ENCODE measurements at regions not wholly inside any gene's neighbourhood (a gene's known extent, or its start where the extent isn't known, plus 50 kb on each side); places are given as distances from the start of the nearest gene placed in this dataset.

- no peak for TF ChIP-seq CTCF (IDR thresholded peaks at IDR 0.05; ENCODE audit: low read depth, low read length)
- no peak for TF ChIP-seq EZH2phosphoT487 (IDR thresholded peaks at IDR 0.05; ENCODE audit: low read depth)
Measured at GRCh38 chr4:188363196-188363595, 224.0 kb downstream of the TRIML1 start.
